Pancreas (tissue), 10 donors: ENCODE measurements at regions not wholly inside any gene's neighbourhood (a gene's known extent, or its start where the extent isn't known, plus 50 kb on each side); places are given as distances from the start of the nearest gene placed in this dataset.

Experiments
- ATAC-seq, 4 donors: fragments of 200-7000 bp; cut with Tn5 transposase; one replicate each; pipeline versions ENCODE4 v1.8.0 to v1.9.1; 2020; ENCODE audit warnings: mild to moderate bottlenecking in 4 of 4, moderate library complexity in 4 of 4
- DNase-seq, 6 donors: peaks; one replicate each; pipeline ENCODE4 v3.0.0-alpha.2; 2020
- FAIRE-seq: peaks from 2 replicates; lab custom pipeline; 2012; peaks lifted over from hg19 to GRCh38; lab: Jason Lieb, UNC
- H3K27ac ChIP-seq, 4 donors: fragments of 200-600 bp; sonication (generic); 1 replicate in 3 of 4; 2 replicates in 1 of 4; pipeline versions ENCODE4 v1.5.0 to v1.8.0; 2020
- H3K27me3 ChIP-seq, 4 donors: fragments of 200-600 bp; one replicate each; pipeline ENCODE4 v1.8.0; 2021
- H3K36me3 ChIP-seq, 3 donors: fragments of 200-600 bp; sonication (generic) in 1 of 3; one replicate each; pipeline versions ENCODE4 v1.5.0 to v1.8.0; 2020 to 2021
- H3K4me1 ChIP-seq, 3 donors: fragments of 200-600 bp; one replicate each; pipeline ENCODE4 v1.8.0; 2021
- H3K4me3 ChIP-seq, 4 donors: fragments of 200-600 bp; sonication (generic) in 2 of 4; one replicate each; pipeline versions ENCODE4 v1.5.0 to v1.8.0; 2020 to 2021
- H3K9me3 ChIP-seq, 4 donors: fragments of 200-600 bp; one replicate each; pipeline ENCODE4 v1.8.0; 2021
- CTCF ChIP-seq, 4 donors: fragments of 200-600 bp; sonication (generic) in 3 of 4; IDR thresholded peaks; one replicate each; pipeline versions ENCODE4 v1.5.0 to v1.8.0; 2021; ENCODE audit warnings: antibody characterized with exemption in 4 of 4
- WGBS, 2 donors: extraction: QIAGEN DNeasy Blood & Tissue Kit; methylation state at CpG; one replicate each; pipeline ENCODE4 v1.1.7; 2013; 5-methylcytosine and 5-hydroxymethylcytosine counted together
- intact Hi-C, 3 donors: fragments of 100-400 bp; cut with DNase I; formaldehyde crosslinking; loops; one replicate each; pipeline versions ENCODE4 v1.11.1 to v1.14.2; 2022
- donor health status: healthy with polysubstance abuse.
- donor health status: DM: no; HTN: no; CAD: no; lungs with moderate emphysema.
- donor health status: DM: no; HTN: no; CAD: no.
- donor health status: control.
- donor health status: control.
- donor health status: Bipolar disorder and iron deficiency.
- donor health status: DM: yes; HTN: yes; CAD: no.
- donor health status: DM: no; HTN: no; CAD: no.
- donor health status: DM: no; HTN: no; CAD: no.
- donor health status: DM: yes; HTN: yes; CAD: no.

GRCh38 chr10:6643962-6644361 lies 63.9 kb upstream of the PRKCQ start:
- no peak for DNase-seq
- H3K4me3 ChIP-seq, result no peak overlapping the region
- H3K27ac ChIP-seq, result no peak overlapping the region
- TF ChIP-seq CTCF (IDR thresholded peaks at IDR 0.05), result no peak
- intact Hi-C loops, result loop anchor here in 1 of 3 donors (10.0 kb wide), 1 partner anchor 219 kb away; no protein-coding TSS in a partner anchor
- 40 to 52% methylated on average over 3 of the region's 3 CpGs for WGBS, 2 donors
- H3K27me3 ChIP-seq, result no peaks in the 10 kb centered on the region
- H3K36me3 ChIP-seq, result no peaks in the 10 kb centered on the region
- no peak for ATAC-seq
- no peaks in the 10 kb centered on the region for H3K4me1 ChIP-seq
- no peaks in the 10 kb centered on the region for H3K9me3 ChIP-seq
- FAIRE-seq, result no peak

GRCh38 chr10:6642876-6643275 lies 62.8 kb upstream of the PRKCQ start:
- Histone ChIP-seq H3K27me3 (no peaks in the 10 kb centered on the region), H3K9me3 (no peaks in the 10 kb centered on the region), H3K27ac (no peak overlapping the region), H3K4me1 (no peaks in the 10 kb centered on the region), H3K36me3 (no peaks in the 10 kb centered on the region), H3K4me3 (no peak overlapping the region)
- DNase-seq, result no peak
- 32 to 47% methylated on average over 5 of the region's 5 CpGs for WGBS, 2 donors
- no peak for ATAC-seq
- FAIRE-seq, result no peak
- intact Hi-C loops, result loop anchor here in 1 of 3 donors (10.0 kb wide), 1 partner anchor 218 kb away; no protein-coding TSS in a partner anchor
- TF ChIP-seq CTCF (IDR thresholded peaks at IDR 0.05), result no peak

GRCh38 chr10:6640433-6641040 lies 60.5 kb upstream of the PRKCQ start:
- no peaks in the 10 kb centered on the region for H3K4me1 ChIP-seq
- DNase-seq (no peak), ATAC-seq (no peak), FAIRE-seq (no peak)
- H3K4me3 ChIP-seq, result no peak overlapping the region
- H3K27ac ChIP-seq, result no peak overlapping the region
- no peaks in the 10 kb centered on the region for H3K9me3 ChIP-seq
- TF ChIP-seq CTCF (IDR thresholded peaks at IDR 0.05), result no peak
- no peaks in the 10 kb centered on the region for H3K36me3 ChIP-seq
- H3K27me3 ChIP-seq, result no peaks in the 10 kb centered on the region
- intact Hi-C loops, result loop anchor here in 1 of 3 donors (10.0 kb wide), 1 partner anchor 216 kb away; no protein-coding TSS in a partner anchor

- WGBS, 2 donors, result 45 to 47% methylated on average over 4 of the region's 4 CpGs
- Histone ChIP-seq H3K27me3 (no peaks in the 10 kb centered on the region), H3K4me3 (no peak overlapping the region), H3K27ac (no peak overlapping the region), H3K36me3 (no peaks in the 10 kb centered on the region), H3K4me1 (no peaks in the 10 kb centered on the region), H3K9me3 (no peaks in the 10 kb centered on the region)
- no peak for DNase-seq
- no peak for FAIRE-seq
- no peak for TF ChIP-seq CTCF (IDR thresholded peaks at IDR 0.05)
- intact Hi-C loops, result no loop called here
- ATAC-seq, result no peak
Measured at GRCh38 chr10:6637053-6637452, 57.0 kb upstream of the PRKCQ start.

- no peak for FAIRE-seq
Measured at GRCh38 chr10:6635784-6636183, 55.7 kb upstream of the PRKCQ start.

More at GRCh38 chr10:6635784-6636183, 55.7 kb upstream of the PRKCQ start:
- H3K36me3 ChIP-seq, result no peaks in the 10 kb centered on the region
- H3K27me3 ChIP-seq, result no peaks in the 10 kb centered on the region
- ATAC-seq (no peak), DNase-seq (no peak)
- H3K9me3 ChIP-seq, result no peaks in the 10 kb centered on the region
- WGBS, 2 donors, result 72 to 81% methylated on average over 2 of the region's 2 CpGs
- H3K4me3 ChIP-seq, result no peak overlapping the region
- no peak overlapping the region for H3K27ac ChIP-seq
- no peak for TF ChIP-seq CTCF (IDR thresholded peaks at IDR 0.05)
- H3K4me1 ChIP-seq, result no peaks in the 10 kb centered on the region
- intact Hi-C loops, result no loop called here
